Body of pancreas (tissue), 4 donors: ENCODE measurements at regions not wholly inside any gene's neighbourhood (a gene's known extent, or its start where the extent isn't known, plus 50 kb on each side); places are given as distances from the start of the nearest gene placed in this dataset.

Experiments
- ATAC-seq: fragments of 150-250 bp; one replicate; pipeline ENCODE4 v1.9.1; 2016
- DNase-seq, 4 donors: peaks; one replicate each; pipeline ENCODE4 v3.0.0-alpha.2; 2019
- H3K27ac ChIP-seq, 4 donors: fragments of 200-600 bp; sonication (generic); 1 replicate in 3 of 4; 2 replicates in 1 of 4; pipeline versions ENCODE4 v1.5.1 to v1.6.1; 2016 to 2019; ENCODE audit warnings: mild to moderate bottlenecking in 1 of 4, mixed read lengths in 1 of 4, moderate library complexity in 1 of 4
- H3K27me3 ChIP-seq, 2 donors: fragments of 200-600 bp; sonication (generic); one replicate each; pipeline ENCODE4 v1.6.0; 2016; ENCODE audit warnings: mild to moderate bottlenecking in 1 of 2
- H3K36me3 ChIP-seq, 2 donors: fragments of 200-600 bp; sonication (generic); replicated peaks in 1 of 2; 2 replicates each; pipeline ENCODE4 v1.5.1; 2016; ENCODE audit warnings: low read depth in 2 of 2; ENCODE audit not compliant: insufficient read depth in 1 of 2
- H3K4me1 ChIP-seq: fragments of 200-600 bp; sonication (generic); one replicate; pipeline ENCODE4 v1.6.0; 2016
- H3K4me3 ChIP-seq, 2 donors: fragments of 200-600 bp; sonication (generic); 1 replicate in 1 of 2; 2 replicates in 1 of 2; pipeline ENCODE4 v1.5.1; 2016 to 2019
- H3K9me3 ChIP-seq, 3 donors: fragments of 200-600 bp; sonication (generic); 1 replicate in 2 of 3; 2 replicates in 1 of 3; pipeline ENCODE4 v1.5.1; 2016
- POLR2A ChIP-seq, 3 donors: fragments of 450-650 bp; IDR thresholded peaks; one replicate each; pipeline ENCODE4 v1.6.1; 2016; ENCODE audit warnings: antibody characterized with exemption in 3 of 3, mild to moderate bottlenecking in 2 of 3
- WGBS, 2 donors: methylation state at CpG; one replicate each; pipeline ENCODE4 v1.1.5; 2017; 5-methylcytosine and 5-hydroxymethylcytosine counted together
- intact Hi-C: fragments of 100-400 bp; cut with DNase I; formaldehyde crosslinking; loops from one replicate; pipeline ENCODE4 v1.15.1; 2023
- TF ChIP-seq, protein P1 (sequence below), 7 experiments: fragments of 450-650 bp in 4 of 7; fragments of 200-600 bp in 3 of 7; sonication (generic) in 3 of 7; IDR thresholded peaks; one replicate each; pipeline ENCODE4 v1.5.1; 2016 to 2019; ENCODE audit warnings: antibody characterized with exemption in 7 of 7

DNA sequence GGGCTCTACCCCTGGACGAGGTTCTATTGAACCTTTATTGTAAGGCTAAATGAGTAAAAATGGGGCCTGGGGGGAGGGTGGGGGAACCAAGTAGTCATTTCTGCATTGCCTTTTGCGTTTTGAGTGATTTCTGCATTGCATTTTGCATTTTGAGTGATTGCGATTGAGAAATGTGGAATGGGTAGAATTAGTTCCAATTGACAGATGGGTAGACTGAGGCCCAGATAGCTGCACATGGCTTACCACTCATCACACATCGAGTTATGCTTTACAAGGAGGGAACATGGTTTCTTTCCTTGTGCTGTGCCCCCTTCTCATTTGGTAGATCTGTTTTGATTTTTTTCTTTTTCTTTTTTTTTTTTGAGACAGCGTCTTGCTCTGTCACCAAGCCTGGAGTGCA is 858.7 kb downstream of the TYW1 start:
- DNase-seq (no peak), ATAC-seq (no peak)
- H3K27ac ChIP-seq: no peak overlapping the region
- H3K27me3 ChIP-seq: no peaks in the 10 kb centered on the region
- 54 to 63% methylated on average over 5 of the region's 5 CpGs for WGBS, 2 donors
- H3K4me3 ChIP-seq: no peak overlapping the region
- H3K9me3 ChIP-seq: no peaks in the 10 kb centered on the region
- intact Hi-C loops: no loop called here
- no peak for TF ChIP-seq POLR2A (IDR thresholded peaks at IDR 0.05)
- TF ChIP-seq, protein P1, sequence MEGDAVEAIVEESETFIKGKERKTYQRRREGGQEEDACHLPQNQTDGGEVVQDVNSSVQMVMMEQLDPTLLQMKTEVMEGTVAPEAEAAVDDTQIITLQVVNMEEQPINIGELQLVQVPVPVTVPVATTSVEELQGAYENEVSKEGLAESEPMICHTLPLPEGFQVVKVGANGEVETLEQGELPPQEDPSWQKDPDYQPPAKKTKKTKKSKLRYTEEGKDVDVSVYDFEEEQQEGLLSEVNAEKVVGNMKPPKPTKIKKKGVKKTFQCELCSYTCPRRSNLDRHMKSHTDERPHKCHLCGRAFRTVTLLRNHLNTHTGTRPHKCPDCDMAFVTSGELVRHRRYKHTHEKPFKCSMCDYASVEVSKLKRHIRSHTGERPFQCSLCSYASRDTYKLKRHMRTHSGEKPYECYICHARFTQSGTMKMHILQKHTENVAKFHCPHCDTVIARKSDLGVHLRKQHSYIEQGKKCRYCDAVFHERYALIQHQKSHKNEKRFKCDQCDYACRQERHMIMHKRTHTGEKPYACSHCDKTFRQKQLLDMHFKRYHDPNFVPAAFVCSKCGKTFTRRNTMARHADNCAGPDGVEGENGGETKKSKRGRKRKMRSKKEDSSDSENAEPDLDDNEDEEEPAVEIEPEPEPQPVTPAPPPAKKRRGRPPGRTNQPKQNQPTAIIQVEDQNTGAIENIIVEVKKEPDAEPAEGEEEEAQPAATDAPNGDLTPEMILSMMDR (IDR thresholded peaks at IDR 0.05): no peak
- no peaks in the 10 kb centered on the region for H3K36me3 ChIP-seq
- H3K4me1 ChIP-seq: no peaks in the 10 kb centered on the region

GRCh38 chr7:67856046-67856445 is 859.4 kb downstream of the TYW1 start:
- no peaks in the 10 kb centered on the region for H3K36me3 ChIP-seq
- DNase-seq (no peak), ATAC-seq (no peak)
- no peak overlapping the region for H3K4me3 ChIP-seq
- no peaks in the 10 kb centered on the region for H3K4me1 ChIP-seq
- intact Hi-C loops: no loop called here
- no peak overlapping the region for H3K27ac ChIP-seq
- WGBS, 2 donors: 69 to 70% methylated on average over 2 of the region's 2 CpGs
- no peaks in the 10 kb centered on the region for H3K27me3 ChIP-seq
- TF ChIP-seq POLR2A (IDR thresholded peaks at IDR 0.05): no peak
- TF ChIP-seq, protein P1 (IDR thresholded peaks at IDR 0.05): no peak
- no peaks in the 10 kb centered on the region for H3K9me3 ChIP-seq

GRCh38 chr7:67857698-67858097 is 861.1 kb downstream of the TYW1 start:
- no peak for DNase-seq
- ATAC-seq: no peak

DNA sequence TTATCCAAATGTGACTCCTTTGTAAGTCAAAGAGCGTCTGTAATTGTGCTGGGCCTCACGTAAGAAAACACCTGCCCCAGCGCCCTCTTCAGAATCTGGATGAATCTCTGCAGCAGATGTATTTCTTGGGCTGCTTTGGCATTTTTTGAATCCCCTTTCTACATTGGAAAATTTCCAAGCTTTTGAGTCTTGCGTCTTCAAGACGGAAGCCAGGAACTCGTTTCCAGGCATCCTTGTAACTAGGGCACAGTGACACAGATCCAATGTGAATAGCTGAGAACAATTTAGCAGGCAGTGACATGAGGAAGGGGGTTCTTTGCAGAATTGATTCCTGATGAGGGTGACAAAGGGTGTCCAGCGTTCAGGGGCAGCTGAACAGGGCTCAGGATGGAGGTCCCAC is 862.3 kb downstream of the TYW1 start:
- intact Hi-C loops: no loop called here
- Histone ChIP-seq H3K27ac (no peak overlapping the region), H3K4me3 (no peak overlapping the region), H3K27me3 (no peaks in the 10 kb centered on the region), H3K36me3 (no peaks in the 10 kb centered on the region), H3K4me1 (no peaks in the 10 kb centered on the region), H3K9me3 (peaks cover 0 to 13% (median 0%) of the 10 kb centered on the region in 3 donors)
- TF ChIP-seq, protein P1 (IDR thresholded peaks at IDR 0.05): no peak
- TF ChIP-seq POLR2A (IDR thresholded peaks at IDR 0.05): no peak
- 66 to 70% methylated on average over 7 of the region's 7 CpGs for WGBS, 2 donors
- DNase-seq: no peak
- no peak for ATAC-seq

More at GRCh38 chr7:67857698-67858097, 861.1 kb downstream of the TYW1 start:
- H3K27me3 ChIP-seq: no peaks in the 10 kb centered on the region
- peaks cover 0 to 9% (median 0%) of the 10 kb centered on the region in 3 donors for H3K9me3 ChIP-seq
- H3K4me3 ChIP-seq: no peak overlapping the region
- TF ChIP-seq, protein P1 (IDR thresholded peaks at IDR 0.05): no peak
- TF ChIP-seq POLR2A (IDR thresholded peaks at IDR 0.05): no peak
- no peak overlapping the region for H3K27ac ChIP-seq
- intact Hi-C loops: no loop called here
- WGBS, 2 donors: 67 to 68% methylated on average over 10 of the region's 10 CpGs
- H3K4me1 ChIP-seq: no peaks in the 10 kb centered on the region
- H3K36me3 ChIP-seq: no peaks in the 10 kb centered on the region

- DNase-seq (no peak), ATAC-seq (no peak)
- no peak overlapping the region for H3K4me3 ChIP-seq
- intact Hi-C loops: no loop called here
- WGBS, 2 donors: 54 to 66% methylated on average over 6 of the region's 6 CpGs
- no peak for TF ChIP-seq POLR2A (IDR thresholded peaks at IDR 0.05)
- TF ChIP-seq, protein P1 (IDR thresholded peaks at IDR 0.05): no peak
- no peaks in the 10 kb centered on the region for H3K27me3 ChIP-seq
- no peaks in the 10 kb centered on the region for H3K4me1 ChIP-seq
- H3K9me3 ChIP-seq: peaks cover 0 to 13% (median 0%) of the 10 kb centered on the region in 3 donors
- H3K27ac ChIP-seq: no peak overlapping the region
- no peaks in the 10 kb centered on the region for H3K36me3 ChIP-seq
These were observed 867.3 kb downstream of the TYW1 start for GRCh38 chr7:67863911-67864310.
